SK-N-SH (cell line): ENCODE measurements at regions not wholly inside any gene's neighbourhood (a gene's known extent, or its start where the extent isn't known, plus 50 kb on each side); places are given as distances from the start of the nearest gene placed in this dataset.

Experiments
- CTCF ChIA-PET: fragments of 300-600, 350-600 bp; formaldehyde crosslinking; extraction: SDS; loops from one replicate; lab custom pipeline; 2021; lab: Yijun Ruan, JAX
- POLR2A ChIA-PET: fragments of 350-600 bp; sonication (Branson Sonifier 250); formaldehyde crosslinking; extraction: SDS; loops from one replicate; lab custom pipeline; 2020; ENCODE audit warnings: antibody characterized with exemption, inconsistent platforms; lab: Yijun Ruan, JAX
- DNase-seq: peaks from one replicate; pipeline ENCODE4 v3.0.0; 2012
- H2AFZ ChIP-seq: fragments of 200-600 bp; sonication (generic); 2 replicates; pipeline ENCODE4 v1.8.1; 2016; ENCODE audit warnings: antibody characterized with exemption, mild to moderate bottlenecking, low read depth
- H3F3A ChIP-seq: fragments of 200-600 bp; sonication (generic); replicated peaks from 2 replicates; pipeline ENCODE3; 2016; ENCODE audit warnings: antibody characterized with exemption, mild to moderate bottlenecking; ENCODE audit not compliant: insufficient read depth
- H3K27ac ChIP-seq, 2 experiments: fragments of 200-500 bp in 1 of 2; fragments of 200-600 bp in 1 of 2; sonication (Bioruptor generic) in 1 of 2; sonication (generic), shearing (Covaris generic) in 1 of 2; 2 replicates each; pipeline versions ENCODE4 v1.5.1 to v1.6.1; 2014 to 2016; ENCODE audit warnings: low read depth in 2 of 2, inconsistent platforms in 1 of 2, low read length in 1 of 2, mild to moderate bottlenecking in 1 of 2, mixed read lengths in 1 of 2
- H3K27me3 ChIP-seq: fragments of 200-600 bp; sonication (generic), shearing (Covaris generic); 2 replicates; pipeline ENCODE4 v1.6.1; 2016; ENCODE audit warnings: mixed run types; ENCODE audit not compliant: insufficient read depth
- H3K36me3 ChIP-seq, 2 experiments: fragments of 200-500 bp in 1 of 2; fragments of 200-600 bp in 1 of 2; sonication (Bioruptor generic) in 1 of 2; sonication (generic) in 1 of 2; replicated peaks in 1 of 2; 2 replicates each; pipeline versions ENCODE3 to v1.5.1; 2014 to 2016; ENCODE audit warnings: low read length in 1 of 2, mild to moderate bottlenecking in 1 of 2; ENCODE audit not compliant: insufficient read depth in 2 of 2, control insufficient read depth in 1 of 2
- H3K4me1 ChIP-seq, 2 experiments: fragments of 200-500 bp in 1 of 2; fragments of 200-600 bp in 1 of 2; sonication (Bioruptor generic) in 1 of 2; sonication (generic), shearing (Covaris generic) in 1 of 2; 2 replicates each; pipeline versions ENCODE4 v1.5.1 to v1.6.1; 2014 to 2016; ENCODE audit warnings: low read depth in 1 of 2, low read length in 1 of 2, mixed run types in 1 of 2; ENCODE audit not compliant: insufficient read depth in 2 of 2, control insufficient read depth in 1 of 2
- H3K4me2 ChIP-seq: fragments of 200-600 bp; sonication (generic), shearing (Covaris generic); 2 replicates; pipeline ENCODE4 v1.6.1; 2017; ENCODE audit warnings: mixed run types
- H3K4me3 ChIP-seq, 2 experiments: fragments of 200-500 bp in 1 of 2; fragments of 200-600 bp in 1 of 2; sonication (Bioruptor generic) in 1 of 2; sonication (generic), shearing (Covaris generic) in 1 of 2; 2 replicates each; pipeline versions ENCODE4 v1.5.1 to v1.8.1; 2014 to 2016; ENCODE audit warnings: low read depth in 2 of 2, inconsistent platforms in 1 of 2, low read length in 1 of 2, mild to moderate bottlenecking in 1 of 2, mixed read lengths in 1 of 2, moderate library complexity in 1 of 2
- H3K79me2 ChIP-seq: fragments of 200-600 bp; sonication (generic); 2 replicates; pipeline ENCODE4 v1.8.1; 2017; ENCODE audit warnings: mild to moderate bottlenecking; ENCODE audit not compliant: insufficient read depth
- H3K9ac ChIP-seq: fragments of 200-600 bp; sonication (generic); 2 replicates; pipeline ENCODE4 v1.6.1; 2017; ENCODE audit warnings: mixed run types
- H3K9me2 ChIP-seq: fragments of 200-600 bp; sonication (generic); 2 replicates; pipeline ENCODE4 v1.6.1; 2017; ENCODE audit warnings: mixed run types
- H3K9me3 ChIP-seq: fragments of 200-600 bp; sonication (generic); 2 replicates; pipeline ENCODE4 v1.6.1; 2017; ENCODE audit warnings: mixed run types, mild to moderate bottlenecking, moderate library complexity
- H4K20me1 ChIP-seq: fragments of 200-600 bp; sonication (generic); 2 replicates; pipeline ENCODE4 v1.6.1; 2017; ENCODE audit warnings: mild to moderate bottlenecking, mixed run types; ENCODE audit not compliant: insufficient read depth
- CTCF ChIP-seq: fragments of 200-600 bp; sonication (generic); IDR thresholded peaks from 2 replicates; pipeline ENCODE4 v1.6.1; 2017; ENCODE audit warnings: antibody characterized with exemption, mild to moderate bottlenecking, moderate library complexity
- EP300 ChIP-seq, 2 experiments: IDR thresholded peaks; 2 replicates each; pipeline versions ENCODE4 v1.4.0 to v1.6.1; 2012; ENCODE audit warnings: borderline replicate concordance in 1 of 2, low read depth in 1 of 2, low read length in 1 of 2
- FOSL2 ChIP-seq: IDR thresholded peaks from 2 replicates; pipeline ENCODE4 v1.4.0; 2012; ENCODE audit warnings: low read depth, mild to moderate bottlenecking, moderate library complexity, borderline replicate concordance
- GABPA ChIP-seq: IDR thresholded peaks from 2 replicates; pipeline ENCODE4 v1.4.0; 2012; ENCODE audit warnings: low read depth, mild to moderate bottlenecking
- IRF3 ChIP-seq: fragments of 150-350 bp; IDR thresholded peaks from 2 replicates; pipeline ENCODE4 v1.6.1; 2016; ENCODE audit warnings: mild to moderate bottlenecking, low read depth, low read length
- MXI1 ChIP-seq: IDR thresholded peaks from 2 replicates; pipeline ENCODE4 v1.6.1; 2012; ENCODE audit warnings: mild to moderate bottlenecking, low read depth, low read length, improper control_type of control experiment
- NFIC ChIP-seq: IDR thresholded peaks from 2 replicates; pipeline ENCODE4 v1.4.0; 2012; ENCODE audit warnings: borderline replicate concordance
- PBX3 ChIP-seq: IDR thresholded peaks from 2 replicates; pipeline ENCODE4; 2012
- RAD21 ChIP-seq: IDR thresholded peaks from 2 replicates; pipeline ENCODE4 v1.6.1; 2012; ENCODE audit warnings: mild to moderate bottlenecking, low read length
- RCOR1 ChIP-seq: fragments of 150-350 bp; IDR thresholded peaks from 2 replicates; pipeline ENCODE4 v1.6.1; 2017; ENCODE audit warnings: antibody characterized with exemption, low read length
- REST ChIP-seq: IDR thresholded peaks from 2 replicates; pipeline ENCODE4 v1.6.1; 2012; ENCODE audit warnings: mild to moderate bottlenecking, low read depth, low read length, moderate library complexity
- SMC3 ChIP-seq: IDR thresholded peaks from 2 replicates; pipeline ENCODE4 v1.6.1; 2012; ENCODE audit warnings: low read depth, low read length, improper control_type of control experiment
- WGBS: methylation state at CpG from one replicate; pipeline ENCODE4 v1.1.6; 2017; ENCODE audit warnings: low lambda C conversion rate; 5-methylcytosine and 5-hydroxymethylcytosine counted together

- no peak overlapping the region for H3K4me3 ChIP-seq
- peaks cover 0 to 51% of the 10 kb centered on the region in 2 experiments; a peak in 1 of 4 replicates for H3K4me1 ChIP-seq
- POLR2A ChIA-PET: interaction anchor here (0.9 kb wide), 1 partner anchor 22 kb away, joined by 3 read pairs; no protein-coding TSS in a partner anchor
- H3K27me3 ChIP-seq: no peaks in the 10 kb centered on the region
- CTCF ChIA-PET: interaction anchor here (0.6 to 2.5 kb wide), 11 partner anchors 8 to 232 kb away, joined by 3 to 14 read pairs (median 3); no protein-coding TSS in a partner anchor
- peak overlapping the region in 1 of 2 experiments; percentile 64; a peak in 2 of 4 replicates for H3K27ac ChIP-seq
- H4K20me1 ChIP-seq: peaks cover 18% of the 10 kb centered on the region
- whole genome bisulfite sequencing: 87% methylated on average over 9 of the region's 24 CpGs
- H3K9me2 ChIP-seq: no peaks in the 10 kb centered on the region
- no peak overlapping the region for H3K4me2 ChIP-seq
- H3K9ac ChIP-seq: no peak overlapping the region
- no peaks in the 10 kb centered on the region for H3K9me3 ChIP-seq
- no peaks in the 10 kb centered on the region for H3F3A ChIP-seq
- H3K36me3 ChIP-seq: peaks cover 0 to 12% of the 10 kb centered on the region in 2 experiments
- DNase-seq: peak; percentile 84
- H2AFZ ChIP-seq: no peak overlapping the region
- peak; percentile 62; the same call in 1 of the 2 replicates for TF ChIP-seq RCOR1
- peak in 1 of 2 experiments; percentile 59; a peak in 1 of 4 replicates for TF ChIP-seq EP300 (IDR thresholded peaks at IDR 0.05; ENCODE audit: borderline replicate concordance in 1 of 2, low read depth in 1 of 2, low read length in 1 of 2)
- TF ChIP-seq RAD21: peak; percentile 52
- peak; percentile 88; the same call in 1 of the 2 replicates for TF ChIP-seq MXI1
- no peak for TF ChIP-seq SMC3
- TF ChIP-seq, all 33 proteins: peak for 4
- peaks cover 27% of the 10 kb centered on the region; the same call in 1 of the 2 replicates for H3K79me2 ChIP-seq
Measured at GRCh38 chr2:120847700-120848321, 112.1 kb downstream of the GLI2 start.

- Histone ChIP-seq H3K4me2 (no peak overlapping the region), H3K36me3 (peaks cover 0 to 12% of the 10 kb centered on the region in 2 experiments), H3K9me2 (no peaks in the 10 kb centered on the region), H3F3A (no peaks in the 10 kb centered on the region), H3K79me2 (peaks cover 16% of the 10 kb centered on the region; the same call in 1 of the 2 replicates), H3K27ac (no peak overlapping the region), H3K4me1 (peaks cover 0 to 46% of the 10 kb centered on the region in 2 experiments; a peak in 1 of 4 replicates), H3K9ac (no peak overlapping the region), H3K27me3 (no peaks in the 10 kb centered on the region), H3K4me3 (no peak overlapping the region; a peak in 1 of 4 replicates), H2AFZ (no peak overlapping the region), H3K9me3 (no peaks in the 10 kb centered on the region), H4K20me1 (peaks cover 13% of the 10 kb centered on the region; the same call in 1 of the 2 replicates)
- TF ChIP-seq CTCF (no peak), NFIC (no peak), REST (no peak), EP300 (IDR thresholded peaks at IDR 0.05; ENCODE audit: borderline replicate concordance in 1 of 2, low read depth in 1 of 2, low read length in 1 of 2) (no peak), PBX3 (no peak), IRF3 (no peak), GABPA (no peak), FOSL2 (no peak)
- DNase-seq: no peak
- ChIA-PET CTCF (interaction anchor here (0.8 to 1.0 kb wide), 2 partner anchors 8 to 13 kb away, joined by 3 read pairs; no protein-coding TSS in a partner anchor), POLR2A (no interaction called here)
- WGBS: 96% methylated on average over 2 of the region's 2 CpGs
Measured at GRCh38 chr2:120849278-120849677, 113.6 kb downstream of the GLI2 start.
